SK-N-SH treated with all-trans-retinoic acid at 6 μM for 48 hours (cell line): ENCODE measurements at regions not wholly inside any gene's neighbourhood (a gene's known extent, or its start where the extent isn't known, plus 50 kb on each side); places are given as distances from the start of the nearest gene placed in this dataset.

Source experiments
- ARNTL ChIP-seq: fragments of 450-650 bp; formaldehyde crosslinking; IDR thresholded peaks from 2 replicates; pipeline ENCODE4 v1.5.0; 2020; ENCODE audit warnings: low read depth, mild to moderate bottlenecking, moderate library complexity, borderline replicate concordance
- CREB5 ChIP-seq: fragments of 250-450 bp; sonication (Bioruptor Pico); IDR thresholded peaks from 2 replicates; pipeline ENCODE4 v1.5.1; 2020; ENCODE audit warnings: low read depth, mild to moderate bottlenecking, moderate library complexity
- CSDC2 ChIP-seq: fragments of 250-450 bp; sonication (Bioruptor Pico); IDR thresholded peaks from 2 replicates; pipeline ENCODE4 v1.5.0; 2020; ENCODE audit warnings: mild to moderate bottlenecking, moderate library complexity
- ESRRG ChIP-seq: fragments of 250-450 bp; sonication (Bioruptor Pico); IDR thresholded peaks from 2 replicates; pipeline ENCODE4 v1.6.1; 2021; ENCODE audit warnings: mild to moderate bottlenecking
- PPARA ChIP-seq: fragments of 250-450 bp; sonication (Bioruptor Pico); IDR thresholded peaks from 2 replicates; pipeline ENCODE4 v1.5.0; 2020; ENCODE audit warnings: mild to moderate bottlenecking, borderline replicate concordance
- RARB ChIP-seq: fragments of 250-450 bp; sonication (Bioruptor Pico); IDR thresholded peaks from 2 replicates; pipeline ENCODE4 v1.8.0; 2021; ENCODE audit warnings: mild to moderate bottlenecking, moderate library complexity
- TOX ChIP-seq: fragments of 250-450 bp; sonication (Bioruptor Pico); IDR thresholded peaks from 2 replicates; pipeline ENCODE4 v1.8.0; 2021; ENCODE audit warnings: mild to moderate bottlenecking, moderate library complexity, borderline replicate concordance
- ZC3H10 ChIP-seq: fragments of 250-450 bp; sonication (Bioruptor Pico); IDR thresholded peaks from 2 replicates; pipeline ENCODE4 v1.5.1; 2021; ENCODE audit warnings: mild to moderate bottlenecking, moderate library complexity
- ZFP30 ChIP-seq: fragments of 450-650 bp; formaldehyde crosslinking; IDR thresholded peaks from 2 replicates; pipeline ENCODE4 v1.5.0; 2022; ENCODE audit warnings: mild to moderate bottlenecking, moderate library complexity
- TF ChIP-seq, protein P1 (sequence below): fragments of 250-450 bp; sonication (Bioruptor Pico); IDR thresholded peaks from 2 replicates; pipeline ENCODE4 v1.5.0; 2020; ENCODE audit warnings: mild to moderate bottlenecking, moderate library complexity

- no peak for TF ChIP-seq RARB
- TF ChIP-seq TOX (CRISPR knock-in tag), result no peak
- no peak for TF ChIP-seq PPARA (CRISPR knock-in tag)
- TF ChIP-seq CREB5 (CRISPR knock-in tag), result no peak
- TF ChIP-seq ZFP30 (CRISPR knock-in tag), result no peak
- no peak for TF ChIP-seq CSDC2
- TF ChIP-seq ZC3H10 (CRISPR knock-in tag), result no peak
- TF ChIP-seq, protein P1, sequence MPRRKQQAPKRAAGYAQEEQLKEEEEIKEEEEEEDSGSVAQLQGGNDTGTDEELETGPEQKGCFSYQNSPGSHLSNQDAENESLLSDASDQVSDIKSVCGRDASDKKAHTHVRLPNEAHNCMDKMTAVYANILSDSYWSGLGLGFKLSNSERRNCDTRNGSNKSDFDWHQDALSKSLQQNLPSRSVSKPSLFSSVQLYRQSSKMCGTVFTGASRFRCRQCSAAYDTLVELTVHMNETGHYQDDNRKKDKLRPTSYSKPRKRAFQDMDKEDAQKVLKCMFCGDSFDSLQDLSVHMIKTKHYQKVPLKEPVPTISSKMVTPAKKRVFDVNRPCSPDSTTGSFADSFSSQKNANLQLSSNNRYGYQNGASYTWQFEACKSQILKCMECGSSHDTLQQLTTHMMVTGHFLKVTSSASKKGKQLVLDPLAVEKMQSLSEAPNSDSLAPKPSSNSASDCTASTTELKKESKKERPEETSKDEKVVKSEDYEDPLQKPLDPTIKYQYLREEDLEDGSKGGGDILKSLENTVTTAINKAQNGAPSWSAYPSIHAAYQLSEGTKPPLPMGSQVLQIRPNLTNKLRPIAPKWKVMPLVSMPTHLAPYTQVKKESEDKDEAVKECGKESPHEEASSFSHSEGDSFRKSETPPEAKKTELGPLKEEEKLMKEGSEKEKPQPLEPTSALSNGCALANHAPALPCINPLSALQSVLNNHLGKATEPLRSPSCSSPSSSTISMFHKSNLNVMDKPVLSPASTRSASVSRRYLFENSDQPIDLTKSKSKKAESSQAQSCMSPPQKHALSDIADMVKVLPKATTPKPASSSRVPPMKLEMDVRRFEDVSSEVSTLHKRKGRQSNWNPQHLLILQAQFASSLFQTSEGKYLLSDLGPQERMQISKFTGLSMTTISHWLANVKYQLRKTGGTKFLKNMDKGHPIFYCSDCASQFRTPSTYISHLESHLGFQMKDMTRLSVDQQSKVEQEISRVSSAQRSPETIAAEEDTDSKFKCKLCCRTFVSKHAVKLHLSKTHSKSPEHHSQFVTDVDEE (CRISPR knock-in tag), result no peak
- TF ChIP-seq ARNTL (CRISPR knock-in tag), result no peak
- TF ChIP-seq ESRRG (CRISPR knock-in tag), result no peak
Observed at GRCh38 chr2:83661711-83662110, 797.4 kb downstream of the SUCLG1 start.
